IMR-90 (cell line): ENCODE measurements at regions not wholly inside any gene's neighbourhood (a gene's known extent, or its start where the extent isn't known, plus 50 kb on each side); places are given as distances from the start of the nearest gene placed in this dataset.

Experiments used
- BHLHE40 ChIP-seq: fragments of 150-350 bp; IDR thresholded peaks from 2 replicates; pipeline ENCODE4 v1.6.1; 2016; ENCODE audit warnings: mild to moderate bottlenecking, low read depth, low read length
- CTCF ChIP-seq: conservative IDR thresholded peaks from 2 replicates; pipeline ENCODE4 v1.5.1; 2012; ENCODE audit warnings: mild to moderate bottlenecking, low read depth, low read length, improper control_type of control experiment
- FOS ChIP-seq: fragments of 150-350 bp; IDR thresholded peaks from 2 replicates; pipeline ENCODE4 v1.6.1; 2016; ENCODE audit warnings: low read depth, low read length

- TF ChIP-seq FOS: no peak
- no peak for TF ChIP-seq CTCF
- TF ChIP-seq BHLHE40: no peak
Measured at GRCh38 chr3:83438188-83438587, 1520.6 kb upstream of the CADM2 start.
